GM12878 (cell line): ENCODE measurements at regions not wholly inside any gene's neighbourhood (a gene's known extent, or its start where the extent isn't known, plus 50 kb on each side); places are given as distances from the start of the nearest gene placed in this dataset.

ENCODE experiments used
- ATAC-seq: fragments of 200-7000 bp; cut with Tn5 transposase; 3 replicates; pipeline ENCODE4 v1.9.1; 2020; ENCODE audit warnings: mild to moderate bottlenecking, moderate library complexity
- BruUV-seq: library from RNA; stranded (reverse); fragments of 400-500 nt; replicated peaks from 2 replicates; lab custom pipeline; 2021; lab: Mats Ljungman, UMichigan
- CTCF ChIA-PET: fragments of 300-600 bp; sonication (Branson Sonifier 250); formaldehyde crosslinking; extraction: SDS; loops from one replicate; lab custom pipeline; 2021; ENCODE audit warnings: inconsistent platforms; lab: Yijun Ruan, JAX
- POLR2A ChIA-PET: fragments of 350-600 bp; formaldehyde crosslinking; extraction: SDS; loops from one replicate; lab custom pipeline; 2021; ENCODE audit warnings: inconsistent platforms; lab: Charles Lee
- RAD21 ChIA-PET: fragments of 300-600 bp; sonication (Branson Sonifier 250); formaldehyde crosslinking; loops from one replicate; lab custom pipeline; 2023; ENCODE audit warnings: antibody characterized with exemption; ENCODE audit not compliant: unreplicated experiment; lab: Charles Lee
- SMC1A ChIA-PET: fragments of 300-600 bp; sonication (Branson Sonifier 250); formaldehyde crosslinking; loops from one replicate; lab custom pipeline; 2023; ENCODE audit not compliant: unreplicated experiment, uncharacterized antibody; lab: Charles Lee
- DNase-seq: peaks from one replicate; pipeline ENCODE4 v3.0.0-alpha.2; 2011; ENCODE audit warnings: low read depth, low spot score
- FAIRE-seq: peaks from 3 replicates; lab custom pipeline; 2011; peaks lifted over from hg19 to GRCh38; lab: Jason Lieb, UNC
- H2AFZ ChIP-seq: 2 replicates; pipeline ENCODE4 v1.6.0; 2011; ENCODE audit warnings: low read depth, low read length, control low read depth; ENCODE audit not compliant: control insufficient read depth
- H3K27ac ChIP-seq: 2 replicates; pipeline ENCODE4 v1.5.1; 2011; ENCODE audit warnings: control low read depth; ENCODE audit not compliant: control insufficient read depth, insufficient read depth
- H3K27me3 ChIP-seq, 2 experiments: replicated peaks in 1 of 2; 2 replicates each; pipeline versions ENCODE4 v1.6.0 to v1.6.1; 2011; ENCODE audit warnings: low read length in 1 of 2; ENCODE audit not compliant: control insufficient read depth in 2 of 2, insufficient read depth in 2 of 2
- H3K36me3 ChIP-seq, 2 experiments: 2 replicates each; pipeline ENCODE4 v1.5.1; 2011; ENCODE audit warnings: low read length in 1 of 2; ENCODE audit not compliant: control insufficient read depth in 2 of 2, insufficient read depth in 2 of 2
- H3K4me1 ChIP-seq: 2 replicates; pipeline ENCODE4 v1.6.1; 2011; ENCODE audit warnings: mild to moderate bottlenecking, low read length, moderate library complexity, mixed read lengths; ENCODE audit not compliant: control insufficient read depth, insufficient read depth
- H3K4me2 ChIP-seq: 2 replicates; pipeline ENCODE4 v1.6.0; 2011; ENCODE audit warnings: control low read depth; ENCODE audit not compliant: control insufficient read depth, insufficient read depth
- H3K4me3 ChIP-seq: fragments of 200-600 bp; sonication (generic); 2 replicates; pipeline ENCODE4 v1.5.1; 2016
- H3K79me2 ChIP-seq: 2 replicates; pipeline ENCODE4 v1.6.0; 2011; ENCODE audit warnings: low read length; ENCODE audit not compliant: control insufficient read depth, insufficient read depth
- H3K9ac ChIP-seq: 2 replicates; pipeline ENCODE4 v1.8.0; 2011; ENCODE audit warnings: low read length, control low read depth, mixed read lengths; ENCODE audit not compliant: control insufficient read depth, insufficient read depth
- H3K9me3 ChIP-seq: replicated peaks from 3 replicates; pipeline ENCODE4 v1.5.1; 2011; ENCODE audit warnings: mild to moderate bottlenecking, low read length; ENCODE audit not compliant: control insufficient read depth, insufficient read depth
- H4K20me1 ChIP-seq: 2 replicates; pipeline ENCODE4 v1.6.0; 2011; ENCODE audit not compliant: control insufficient read depth, insufficient read depth
- CBX5 ChIP-seq: sonication (generic); IDR thresholded peaks from 2 replicates; pipeline ENCODE4 v1.6.1; 2016; ENCODE audit warnings: low read depth, moderate library complexity, mild to moderate bottlenecking, inconsistent platforms
- CREM ChIP-seq: IDR thresholded peaks from 2 replicates; pipeline ENCODE4 v1.6.1; 2014; ENCODE audit warnings: antibody characterized with exemption, low read depth
- HDAC2 ChIP-seq: fragments of 200-600 bp; sonication (generic); IDR thresholded peaks from 2 replicates; pipeline ENCODE4 v1.6.1; 2017
- JUND ChIP-seq: IDR thresholded peaks from 2 replicates; pipeline ENCODE4 v1.6.1; 2012; ENCODE audit warnings: low read depth, mild to moderate bottlenecking, low read length, improper control_type of control experiment, moderate library complexity
- NFYB ChIP-seq: IDR thresholded peaks from 2 replicates; pipeline ENCODE4 v1.6.1; 2011; ENCODE audit warnings: low read depth, mild to moderate bottlenecking, low read length, improper control_type of control experiment, moderate library complexity; ENCODE audit not compliant: insufficient read depth
- PML ChIP-seq: IDR thresholded peaks from 2 replicates; pipeline ENCODE4 v1.6.1; 2012; ENCODE audit warnings: low read length, inconsistent platforms
- POLR2AphosphoS5 ChIP-seq: IDR thresholded peaks from 2 replicates; pipeline ENCODE4 v1.6.1; 2011; ENCODE audit warnings: mild to moderate bottlenecking, low read length, inconsistent platforms
- SP1 ChIP-seq: IDR thresholded peaks from one replicate; pipeline ENCODE4 v1.6.1; 2011; ENCODE audit warnings: low read depth, low read length
- SUZ12 ChIP-seq: fragments of 200-600 bp; sonication (generic); IDR thresholded peaks from one replicate; pipeline ENCODE4 v1.6.1; 2018; ENCODE audit warnings: antibody characterized with exemption, mild to moderate bottlenecking; ENCODE audit not compliant: unreplicated experiment
- YY1 ChIP-seq: IDR thresholded peaks from 2 replicates; pipeline ENCODE4 v1.6.1; 2011; ENCODE audit warnings: low read depth, mild to moderate bottlenecking, low read length
- ZZZ3 ChIP-seq: IDR thresholded peaks from 2 replicates; pipeline ENCODE4 v1.6.1; 2011; ENCODE audit warnings: low read depth; ENCODE audit not compliant: control insufficient read depth, insufficient read length
- WGBS: methylation state at CpG from one replicate; pipeline ENCODE4 v1.1.6; 2016; ENCODE audit warnings: low lambda C conversion rate; ENCODE audit not compliant: insufficient replicate concordance, insufficient coverage; ENCODE audit errors: missing lambda C conversion rate; 5-methylcytosine and 5-hydroxymethylcytosine counted together
- in situ Hi-C: fragments of 300-500 bp; cut with MboI; formaldehyde crosslinking; loops from 9 replicates; pipeline ENCODE4 v1.14.3; 2018; ENCODE audit warnings: mixed read lengths
- intact Hi-C: fragments of 100-400 bp; cut with micrococcal nuclease; formaldehyde crosslinking; loops from one replicate; pipeline ENCODE4 v1.14.2; 2022; ENCODE audit not compliant: unreplicated experiment
- TF ChIP-seq, protein P1 (sequence below): fragments of 450-650 bp; IDR thresholded peaks from 2 replicates; pipeline ENCODE4 v1.6.1; 2017; ENCODE audit warnings: low read depth, mild to moderate bottlenecking, moderate library complexity

DNA sequence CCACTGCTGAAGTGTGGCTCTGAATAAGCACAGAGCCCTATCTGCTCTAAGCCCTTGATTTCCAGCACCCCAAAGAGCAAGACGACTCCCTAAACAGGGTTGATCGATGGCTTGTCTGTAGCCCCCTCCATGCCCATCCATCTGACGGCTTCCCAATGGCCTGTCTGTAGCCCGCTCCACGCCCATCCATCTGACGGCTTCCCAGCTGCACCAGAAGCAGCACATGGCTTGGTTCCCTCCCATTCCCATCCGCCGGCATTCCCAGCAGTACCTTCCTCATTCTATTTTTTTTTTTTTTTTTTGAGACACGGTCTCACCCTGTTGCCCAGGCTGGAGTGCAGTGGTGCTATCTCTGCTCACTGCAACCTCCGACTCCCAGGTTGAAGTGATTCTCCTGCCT lies 64.5 kb downstream of the RBFOX3 start:
- ChIA-PET CTCF (no interaction called here), RAD21 (no interaction called here), POLR2A (no interaction called here), SMC1A (no interaction called here)
- Histone ChIP-seq H3K4me3 (no peak overlapping the region), H2AFZ (no peak overlapping the region), H3K36me3 (no peaks in the 10 kb centered on the region), H3K27me3 (peaks cover 0 to 11% of the 10 kb centered on the region in 2 experiments; a peak in 3 of 4 replicates), H3K4me1 (no peaks in the 10 kb centered on the region), H3K27ac (no peak overlapping the region), H3K79me2 (no peaks in the 10 kb centered on the region), H4K20me1 (no peaks in the 10 kb centered on the region), H3K9ac (no peak overlapping the region), H3K4me2 (no peak overlapping the region), H3K9me3 (no peaks in the 10 kb centered on the region)
- intact Hi-C loops (no loop called here), in situ Hi-C loops (no loop called here)
- 24% methylated on average over 7 of the region's 10 CpGs for WGBS
- BruUV-seq, result no TSS peak
- FAIRE-seq, result no peak
- no peak for TF ChIP-seq NFYB
- TF ChIP-seq ZZZ3, result no peak
- no peak for TF ChIP-seq SP1
- TF ChIP-seq SUZ12, result no peak
- TF ChIP-seq CREM, result no peak
- TF ChIP-seq CBX5, result no peak
- TF ChIP-seq POLR2AphosphoS5, result no peak
- TF ChIP-seq, protein P1, sequence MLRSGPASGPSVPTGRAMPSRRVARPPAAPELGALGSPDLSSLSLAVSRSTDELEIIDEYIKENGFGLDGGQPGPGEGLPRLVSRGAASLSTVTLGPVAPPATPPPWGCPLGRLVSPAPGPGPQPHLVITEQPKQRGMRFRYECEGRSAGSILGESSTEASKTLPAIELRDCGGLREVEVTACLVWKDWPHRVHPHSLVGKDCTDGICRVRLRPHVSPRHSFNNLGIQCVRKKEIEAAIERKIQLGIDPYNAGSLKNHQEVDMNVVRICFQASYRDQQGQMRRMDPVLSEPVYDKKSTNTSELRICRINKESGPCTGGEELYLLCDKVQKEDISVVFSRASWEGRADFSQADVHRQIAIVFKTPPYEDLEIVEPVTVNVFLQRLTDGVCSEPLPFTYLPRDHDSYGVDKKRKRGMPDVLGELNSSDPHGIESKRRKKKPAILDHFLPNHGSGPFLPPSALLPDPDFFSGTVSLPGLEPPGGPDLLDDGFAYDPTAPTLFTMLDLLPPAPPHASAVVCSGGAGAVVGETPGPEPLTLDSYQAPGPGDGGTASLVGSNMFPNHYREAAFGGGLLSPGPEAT, result no peak
- TF ChIP-seq YY1, result no peak
- TF ChIP-seq HDAC2, result no peak
- no peak for TF ChIP-seq PML
- no peak for TF ChIP-seq JUND
- no peak for DNase-seq
- no peak for ATAC-seq
